Activated CD4-positive, CD25-positive, alpha-beta regulatory T cell treated with anti-CD3 and anti-CD28 coated beads, Interleukin-2, amount 50 U/mL, for 24 hours (primary cell): ENCODE measurements at regions not wholly inside any gene's neighbourhood (a gene's known extent, or its start where the extent isn't known, plus 50 kb on each side); places are given as distances from the start of the nearest gene placed in this dataset.
"Not testable (repeated sequence)": the region's sequence is repeated elsewhere in the genome, so short reads cannot be mapped to it uniquely, and the experiment has no call there.

Experiments used
- ATAC-seq, 2 donors: fragments of 150-1000 bp; cut with Tn5 transposase; one replicate each; pipeline ENCODE4 v1.10.0; 2021; ENCODE audit warnings: mild to moderate bottlenecking in 1 of 2, moderate library complexity in 1 of 2

GRCh38 chr17:31609996-31610910, 218.8 kb downstream of the RAB11FIP4 start:
- no peak for ATAC-seq

- no peak for ATAC-seq
Measured at GRCh38 chr17:31609331-31609730, 217.9 kb downstream of the RAB11FIP4 start.

GRCh38 chr17:31608659-31609254, 217.3 kb downstream of the RAB11FIP4 start:
- no peak for ATAC-seq

GRCh38 chr17:31605761-31606160, 214.3 kb downstream of the RAB11FIP4 start:
- no peak for ATAC-seq

GRCh38 chr17:31604936-31605335, 213.5 kb downstream of the RAB11FIP4 start:
- ATAC-seq, result no peak

- ATAC-seq, result not testable (repeated sequence)
Measured at GRCh38 chr17:31600144-31600543, 208.7 kb downstream of the RAB11FIP4 start.

- ATAC-seq, result no peak
Measured at GRCh38 chr17:31598921-31599571, 207.6 kb downstream of the RAB11FIP4 start.

- no peak for ATAC-seq
Measured at GRCh38 chr17:31598399-31598782, 206.9 kb downstream of the RAB11FIP4 start.

- ATAC-seq, result no peak
Measured at GRCh38 chr17:31597646-31598398, 206.3 kb downstream of the RAB11FIP4 start.

- peak; percentile 47 to 66 for ATAC-seq
Measured at GRCh38 chr17:31596382-31597323, 205.2 kb downstream of the RAB11FIP4 start.

GRCh38 chr17:31595666-31596381, 204.3 kb downstream of the RAB11FIP4 start:
- no peak for ATAC-seq

GRCh38 chr17:31595076-31595475, 203.6 kb downstream of the RAB11FIP4 start:
- no peak for ATAC-seq

GRCh38 chr17:31594416-31594815, 202.9 kb downstream of the RAB11FIP4 start:
- no peak for ATAC-seq

GRCh38 chr17:31593806-31594205, 202.3 kb downstream of the RAB11FIP4 start:
- ATAC-seq, result no peak

- no peak for ATAC-seq
Measured at GRCh38 chr17:31591924-31592323, 200.4 kb downstream of the RAB11FIP4 start.

- no peak for ATAC-seq
Measured at GRCh38 chr17:31588512-31588911, 197.0 kb downstream of the RAB11FIP4 start.

- ATAC-seq, result no peak
Measured at GRCh38 chr17:31588034-31588433, 196.6 kb downstream of the RAB11FIP4 start.
